Sigmoid colon (tissue), 6 donors: ENCODE measurements at regions not wholly inside any gene's neighbourhood (a gene's known extent, or its start where the extent isn't known, plus 50 kb on each side); places are given as distances from the start of the nearest gene placed in this dataset.

ENCODE experiments used
- DNase-seq: peaks from one replicate; pipeline ENCODE4 v3.0.0-alpha.2; 2019
- H3K27ac ChIP-seq, 4 donors: fragments of 200-600 bp; sonication (generic); one replicate each; pipeline ENCODE4 v1.5.1; 2016 to 2019; ENCODE audit warnings: mild to moderate bottlenecking in 1 of 4
- H3K27me3 ChIP-seq, 3 donors: fragments of 200-600 bp; sonication (generic); one replicate each; pipeline ENCODE4 v1.5.1; 2019; ENCODE audit warnings: mild to moderate bottlenecking in 1 of 3
- H3K36me3 ChIP-seq, 4 donors: fragments of 200-600 bp; sonication (generic); one replicate each; pipeline ENCODE4 v1.5.1; 2016 to 2019
- H3K4me1 ChIP-seq, 4 donors: fragments of 200-600 bp; sonication (generic); one replicate each; pipeline ENCODE4 v1.5.1; 2017 to 2019
- H3K4me3 ChIP-seq, 4 donors: fragments of 200-600 bp; sonication (generic); one replicate each; pipeline ENCODE4 v1.5.1; 2017 to 2019; ENCODE audit warnings: mild to moderate bottlenecking in 2 of 4, moderate library complexity in 1 of 4
- H3K9me3 ChIP-seq, 4 donors: fragments of 200-600 bp in 3 of 4; sonication (generic) in 3 of 4; one replicate each; pipeline versions ENCODE4 v1.5.1 to v1.6.1; 2013 to 2019
- CTCF ChIP-seq, 4 experiments: fragments of 450-650 bp in 3 of 4; fragments of 200-600 bp in 1 of 4; IDR thresholded peaks; one replicate each; pipeline ENCODE4 v1.5.1; 2016 to 2019; ENCODE audit warnings: antibody characterized with exemption in 4 of 4, mild to moderate bottlenecking in 3 of 4, moderate library complexity in 2 of 4
- EP300 ChIP-seq, 4 donors: sonication (generic); formaldehyde crosslinking; IDR thresholded peaks; one replicate each; pipeline ENCODE4 v1.6.1; 2017; ENCODE audit warnings: antibody characterized with exemption in 4 of 4
- POLR2A ChIP-seq, 2 donors: fragments of 450-650 bp; IDR thresholded peaks; one replicate each; pipeline ENCODE4 v1.6.1; 2016; ENCODE audit warnings: antibody characterized with exemption in 2 of 2, mild to moderate bottlenecking in 2 of 2, moderate library complexity in 2 of 2
- POLR2AphosphoS5 ChIP-seq, 4 donors: sonication (generic); formaldehyde crosslinking; IDR thresholded peaks; one replicate each; pipeline ENCODE4 v1.6.1; 2017; ENCODE audit warnings: antibody characterized with exemption in 4 of 4
- WGBS, 2 donors: extraction: QIAGEN DNeasy Blood & Tissue Kit; methylation state at CpG; one replicate each; pipeline ENCODE4 v1.1.7; 2013; 5-methylcytosine and 5-hydroxymethylcytosine counted together
- intact Hi-C: fragments of 100-400 bp; cut with DNase I; formaldehyde crosslinking; loops from one replicate; pipeline ENCODE4 v1.15.1; 2023
- donor health status: healthy with polysubstance abuse.
- donor health status: healthy.

- TF ChIP-seq EP300 (IDR thresholded peaks at IDR 0.05) (no peak), POLR2AphosphoS5 (IDR thresholded peaks at IDR 0.05) (no peak), POLR2A (IDR thresholded peaks at IDR 0.05) (no peak)
- Histone ChIP-seq H3K4me1 (no peaks in the 10 kb centered on the region), H3K27me3 (no peaks in the 10 kb centered on the region), H3K27ac (no peak overlapping the region), H3K9me3 (no peaks in the 10 kb centered on the region), H3K36me3 (no peaks in the 10 kb centered on the region), H3K4me3 (no peak overlapping the region)
- intact Hi-C loops, result no loop called here
- 86 to 91% methylated on average over 1 of the region's 1 CpG for WGBS, 2 donors
- no peak for DNase-seq
These were observed 1106.8 kb downstream of the AMY1C start for GRCh38 chr1:104856518-104856917.

- WGBS, 2 donors, result 53 to 75% methylated on average over 4 of the region's 4 CpGs
- H3K9me3 ChIP-seq, result peaks cover 0 to 2% (median 0%) of the 10 kb centered on the region in 4 donors
- no peaks in the 10 kb centered on the region for H3K36me3 ChIP-seq
- no peak for DNase-seq
- H3K27ac ChIP-seq, result no peak overlapping the region
- intact Hi-C loops, result no loop called here
- H3K4me3 ChIP-seq, result no peak overlapping the region
- TF ChIP-seq EP300 (IDR thresholded peaks at IDR 0.05) (no peak), CTCF (IDR thresholded peaks at IDR 0.05) (no peak), POLR2A (IDR thresholded peaks at IDR 0.05) (no peak), POLR2AphosphoS5 (IDR thresholded peaks at IDR 0.05) (no peak)
- H3K27me3 ChIP-seq, result no peaks in the 10 kb centered on the region
- H3K4me1 ChIP-seq, result no peaks in the 10 kb centered on the region
These were observed 1119.1 kb downstream of the AMY1C start for GRCh38 chr1:104868794-104869193.

GRCh38 chr1:104874044-104874443 is 1124.3 kb downstream of the AMY1C start:
- 67 to 70% methylated on average over 6 of the region's 6 CpGs for WGBS, 2 donors
- DNase-seq, result no peak
- TF ChIP-seq CTCF (IDR thresholded peaks at IDR 0.05) (no peak), EP300 (IDR thresholded peaks at IDR 0.05) (no peak), POLR2AphosphoS5 (IDR thresholded peaks at IDR 0.05) (no peak), POLR2A (IDR thresholded peaks at IDR 0.05) (no peak)
- Histone ChIP-seq H3K4me1 (no peaks in the 10 kb centered on the region), H3K36me3 (no peaks in the 10 kb centered on the region), H3K4me3 (no peak overlapping the region), H3K9me3 (no peaks in the 10 kb centered on the region), H3K27ac (no peak overlapping the region), H3K27me3 (no peaks in the 10 kb centered on the region)
- intact Hi-C loops, result no loop called here

GRCh38 chr1:104878203-104878909 is 1128.7 kb downstream of the AMY1C start:
- Histone ChIP-seq H3K27ac (no peak overlapping the region), H3K36me3 (no peaks in the 10 kb centered on the region), H3K27me3 (no peaks in the 10 kb centered on the region), H3K4me3 (no peak overlapping the region), H3K9me3 (no peaks in the 10 kb centered on the region), H3K4me1 (no peaks in the 10 kb centered on the region)
- TF ChIP-seq EP300 (IDR thresholded peaks at IDR 0.05), result no peak
- TF ChIP-seq POLR2AphosphoS5 (IDR thresholded peaks at IDR 0.05), result no peak
- TF ChIP-seq POLR2A (IDR thresholded peaks at IDR 0.05), result no peak
- TF ChIP-seq CTCF (IDR thresholded peaks at IDR 0.05), result no peak
- intact Hi-C loops, result no loop called here
- WGBS, 2 donors, result 44 to 70% methylated on average over 5 of the region's 5 CpGs
- no peak for DNase-seq

- 66 to 87% methylated on average over 2 of the region's 2 CpGs for WGBS, 2 donors
- DNase-seq, result no peak
- no peaks in the 10 kb centered on the region for H3K4me1 ChIP-seq
- H3K36me3 ChIP-seq, result no peaks in the 10 kb centered on the region
- TF ChIP-seq CTCF (IDR thresholded peaks at IDR 0.05) (no peak), POLR2AphosphoS5 (IDR thresholded peaks at IDR 0.05) (no peak), EP300 (IDR thresholded peaks at IDR 0.05) (no peak), POLR2A (IDR thresholded peaks at IDR 0.05) (no peak)
- H3K9me3 ChIP-seq, result no peaks in the 10 kb centered on the region
- no peak overlapping the region for H3K27ac ChIP-seq
- H3K27me3 ChIP-seq, result no peaks in the 10 kb centered on the region
- intact Hi-C loops, result no loop called here
- H3K4me3 ChIP-seq, result no peak overlapping the region
These were observed 1135.2 kb downstream of the AMY1C start for GRCh38 chr1:104884939-104885338.
